Peyer's patch (tissue), 4 donors: ENCODE measurements at regions not wholly inside any gene's neighbourhood (a gene's known extent, or its start where the extent isn't known, plus 50 kb on each side); places are given as distances from the start of the nearest gene placed in this dataset.

ENCODE experiments used
- POLR2A ChIP-seq, 2 donors: fragments of 450-650 bp; IDR thresholded peaks; one replicate each; pipeline ENCODE4 v1.5.1; 2017; ENCODE audit warnings: antibody characterized with exemption in 2 of 2, mild to moderate bottlenecking in 2 of 2, moderate library complexity in 2 of 2
- TF ChIP-seq, protein P1 (sequence below), 6 experiments: fragments of 450-650 bp in 4 of 6; fragments of 200-600 bp in 2 of 6; sonication (generic) in 1 of 6; IDR thresholded peaks; one replicate each; pipeline ENCODE4 v1.5.1; 2017 to 2019; ENCODE audit warnings: antibody characterized with exemption in 6 of 6, mild to moderate bottlenecking in 3 of 6, moderate library complexity in 1 of 6

DNA sequence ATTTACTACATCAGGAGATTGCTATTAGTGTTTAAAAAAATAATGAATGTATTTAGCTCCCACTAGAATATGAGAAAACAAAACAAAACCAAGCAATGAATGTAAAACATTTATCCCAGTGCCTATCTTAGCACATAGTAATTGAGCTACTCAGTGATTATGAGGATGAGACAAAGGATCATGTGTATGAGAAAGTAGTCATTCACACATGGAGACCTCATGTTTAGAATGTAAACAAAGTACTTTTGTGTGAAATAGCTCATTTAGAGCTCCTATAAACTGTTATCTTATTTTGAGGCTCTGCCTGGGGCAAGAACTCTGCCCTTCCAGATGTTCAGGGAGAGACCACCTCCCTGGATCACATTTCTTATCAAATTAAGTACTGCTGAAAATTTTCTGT lies 236.8 kb downstream of the LRRN1 start:
- TF ChIP-seq, protein P1, sequence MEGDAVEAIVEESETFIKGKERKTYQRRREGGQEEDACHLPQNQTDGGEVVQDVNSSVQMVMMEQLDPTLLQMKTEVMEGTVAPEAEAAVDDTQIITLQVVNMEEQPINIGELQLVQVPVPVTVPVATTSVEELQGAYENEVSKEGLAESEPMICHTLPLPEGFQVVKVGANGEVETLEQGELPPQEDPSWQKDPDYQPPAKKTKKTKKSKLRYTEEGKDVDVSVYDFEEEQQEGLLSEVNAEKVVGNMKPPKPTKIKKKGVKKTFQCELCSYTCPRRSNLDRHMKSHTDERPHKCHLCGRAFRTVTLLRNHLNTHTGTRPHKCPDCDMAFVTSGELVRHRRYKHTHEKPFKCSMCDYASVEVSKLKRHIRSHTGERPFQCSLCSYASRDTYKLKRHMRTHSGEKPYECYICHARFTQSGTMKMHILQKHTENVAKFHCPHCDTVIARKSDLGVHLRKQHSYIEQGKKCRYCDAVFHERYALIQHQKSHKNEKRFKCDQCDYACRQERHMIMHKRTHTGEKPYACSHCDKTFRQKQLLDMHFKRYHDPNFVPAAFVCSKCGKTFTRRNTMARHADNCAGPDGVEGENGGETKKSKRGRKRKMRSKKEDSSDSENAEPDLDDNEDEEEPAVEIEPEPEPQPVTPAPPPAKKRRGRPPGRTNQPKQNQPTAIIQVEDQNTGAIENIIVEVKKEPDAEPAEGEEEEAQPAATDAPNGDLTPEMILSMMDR (IDR thresholded peaks at IDR 0.05): no peak
- TF ChIP-seq POLR2A (IDR thresholded peaks at IDR 0.05): no peak
